ENCODE measurements at regions not wholly inside any gene's neighbourhood (a gene's known extent, or its start where the extent isn't known, plus 50 kb on each side); places are given as distances from the start of the nearest gene placed in this dataset.

DNA sequence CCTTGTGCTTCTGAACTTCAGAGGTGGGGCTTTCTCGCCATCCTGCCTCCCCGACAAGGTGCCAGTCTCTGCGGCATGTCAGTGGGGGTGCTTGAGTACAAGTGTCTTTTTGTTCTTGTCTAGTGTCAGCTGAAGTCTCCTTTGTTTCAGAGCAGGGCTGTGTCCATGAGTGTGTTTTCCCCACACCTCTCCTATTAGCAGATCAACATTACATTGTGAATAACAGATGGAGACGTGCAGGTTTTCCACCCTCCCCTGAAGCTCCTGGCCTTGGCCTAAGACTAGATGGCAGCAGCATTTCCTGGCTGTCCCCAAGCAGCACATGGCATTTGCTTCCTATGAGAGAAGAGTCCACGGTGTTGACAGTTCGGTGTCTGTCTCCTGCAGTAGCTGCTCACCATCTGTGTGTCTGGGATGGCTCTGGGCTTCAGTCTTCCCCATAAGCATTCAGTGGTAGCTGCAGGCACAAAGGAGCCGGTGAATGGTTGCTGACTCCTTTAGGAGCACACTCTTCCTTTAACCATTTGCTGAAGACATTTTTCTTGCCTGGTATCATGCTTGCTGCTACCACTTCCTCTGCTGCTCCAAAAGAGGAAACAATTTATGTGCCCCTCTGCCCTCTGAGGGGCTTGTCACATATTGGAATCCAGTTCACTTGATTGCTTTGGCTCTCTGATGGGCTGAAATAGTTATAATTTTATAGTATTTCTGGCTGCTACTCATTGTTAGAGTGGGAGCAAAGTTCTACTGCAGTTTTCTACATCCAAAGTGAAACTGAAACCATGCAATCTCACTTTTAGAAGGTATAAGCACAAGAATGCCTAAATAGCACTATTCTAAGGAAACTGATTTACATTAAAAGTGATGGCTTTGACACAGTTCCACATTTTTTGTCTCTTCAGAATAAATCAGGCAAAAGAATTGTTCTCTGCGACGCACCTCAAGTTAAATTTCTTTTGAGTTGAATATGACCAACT is 913.0 kb downstream of the C6orf118 start:
- ChIA-PET POLR2A (no interaction called here), CTCF (ENCODE audit: low intra/inter-chr PET ratio) (no interaction called here)
- 11% methylated on average over 9 of the region's 9 CpGs for WGBS (ENCODE audit: insufficient coverage, low coverage, missing lambda C conversion rate)
- Histone ChIP-seq H3K79me2 (ENCODE audit: control insufficient read depth, insufficient read depth, low read length) (no peaks in the 10 kb centered on the region), H3K27me3 (ENCODE audit: control insufficient read depth in 2 of 2, insufficient read depth in 2 of 2, low read length in 2 of 2) (no peaks in the 10 kb centered on the region), H3K27ac (ENCODE audit: extremely low read depth, low read depth, low read length) (no peak overlapping the region), H3K9me3 (replicated peaks; ENCODE audit: control insufficient read depth, insufficient read depth, low read depth, low read length) (no peaks in the 10 kb centered on the region), H3K4me1 (replicated peaks in 1 of 2; ENCODE audit: control insufficient read depth in 2 of 2, insufficient read depth in 2 of 2, low read length in 2 of 2) (no peaks in the 10 kb centered on the region; a peak in 1 of 5 replicates), H3K9me1 (ENCODE audit: control insufficient read depth, insufficient read depth, low read length) (no peaks in the 10 kb centered on the region), H4K20me1 (replicated peaks; ENCODE audit: control insufficient read depth, insufficient read depth, low read length) (no peaks in the 10 kb centered on the region), H3K4me2 (ENCODE audit: insufficient read depth, low read length) (peak overlapping the region; percentile 19), H3K36me3 (ENCODE audit: control insufficient read depth, insufficient read depth, low read length) (no peaks in the 10 kb centered on the region), H3K9ac (ENCODE audit: insufficient read depth in 1 of 2, low read depth in 2 of 2, low read length in 2 of 2) (peak overlapping the region in 1 of 2 experiments; percentile 18; a peak in 1 of 4 replicates), H3K4me3 (no peak overlapping the region), H2AFZ (ENCODE audit: low read depth, low read length) (peak overlapping the region; percentile 58)
- ATAC-seq (peak; percentile 77), DNase-seq (ENCODE audit: extremely low read depth in 1 of 4, low spot score in 3 of 4) (no peak), FAIRE-seq (no peak)
- BruUV-seq (replicated peaks), result no TSS peak
- in situ Hi-C loops (cut with MboI), result no loop called here
- TF ChIP-seq FOXJ3 (CRISPR knock-in tag; IDR thresholded peaks at IDR 0.05), result no peak
- TF ChIP-seq ZNF134 (CRISPR knock-in tag; conservative IDR thresholded peaks at IDR 0.05), result no peak
- TF ChIP-seq RUNX1 (IDR thresholded peaks at IDR 0.05; ENCODE audit: low read depth), result no peak
- no peak for TF ChIP-seq KAT7 (CRISPR knock-in tag; IDR thresholded peaks at IDR 0.05; ENCODE audit: borderline replicate concordance)
- intact Hi-C loops (cut with micrococcal nuclease), result no loop called here

- POLR2A ChIA-PET, result interaction anchor here (0.7 kb wide), 1 partner anchor 165 kb away, joined by 3 read pairs; no protein-coding TSS in a partner anchor
- in situ Hi-C loops (cut with MboI), result no loop called here
- 4% methylated on average over 1 of the region's 1 CpG for WGBS (ENCODE audit: insufficient coverage, low coverage, missing lambda C conversion rate)
Measured at GRCh38 chr6:164379795-164380194, 929.6 kb downstream of the C6orf118 start.

More at GRCh38 chr6:164379795-164380194, 929.6 kb downstream of the C6orf118 start:
- H3K27ac ChIP-seq (ENCODE audit: extremely low read depth, low read depth, low read length), result no peak overlapping the region
- no TSS peak for BruUV-seq (replicated peaks)
- intact Hi-C loops (cut with micrococcal nuclease), result no loop called here
- H2AFZ ChIP-seq (ENCODE audit: low read depth, low read length), result no peak overlapping the region
- no peak overlapping the region for H3K4me3 ChIP-seq
- no peaks in the 10 kb centered on the region; a peak in 1 of 5 replicates for H3K4me1 ChIP-seq (replicated peaks in 1 of 2; ENCODE audit: control insufficient read depth in 2 of 2, insufficient read depth in 2 of 2, low read length in 2 of 2)
- FAIRE-seq (no peak), DNase-seq (ENCODE audit: extremely low read depth in 1 of 4, low spot score in 3 of 4) (no peak), ATAC-seq (no peak)
- no peak overlapping the region for H3K4me2 ChIP-seq (ENCODE audit: insufficient read depth, low read length)
- TF ChIP-seq RBM17 (IDR thresholded peaks at IDR 0.05; ENCODE audit: borderline replicate concordance, low read depth, low read length) (no peak), WHSC1 (IDR thresholded peaks at IDR 0.05; ENCODE audit: low read length) (no peak), NELFE (IDR thresholded peaks at IDR 0.05; ENCODE audit: insufficient read depth, insufficient read length) (no peak), ZNF75A (CRISPR knock-in tag; IDR thresholded peaks at IDR 0.05) (no peak), EHMT2 (IDR thresholded peaks at IDR 0.05) (no peak), CTBP1 (IDR thresholded peaks at IDR 0.05; ENCODE audit: borderline replicate concordance) (no peak), ZNF124 (CRISPR knock-in tag; IDR thresholded peaks at IDR 0.05) (no peak)
- TF ChIP-seq, protein P1, sequence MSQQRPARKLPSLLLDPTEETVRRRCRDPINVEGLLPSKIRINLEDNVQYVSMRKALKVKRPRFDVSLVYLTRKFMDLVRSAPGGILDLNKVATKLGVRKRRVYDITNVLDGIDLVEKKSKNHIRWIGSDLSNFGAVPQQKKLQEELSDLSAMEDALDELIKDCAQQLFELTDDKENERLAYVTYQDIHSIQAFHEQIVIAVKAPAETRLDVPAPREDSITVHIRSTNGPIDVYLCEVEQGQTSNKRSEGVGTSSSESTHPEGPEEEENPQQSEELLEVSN (IDR thresholded peaks at IDR 0.05; ENCODE audit: borderline replicate concordance in 1 of 2, extremely low read depth in 1 of 2, insufficient read depth in 1 of 2, insufficient read length in 1 of 2, low read depth in 1 of 2, low read length in 1 of 2, poor library complexity in 1 of 2, severe bottlenecking in 1 of 2), result no peak
- H3K9me1 ChIP-seq (ENCODE audit: control insufficient read depth, insufficient read depth, low read length), result no peaks in the 10 kb centered on the region
- no peaks in the 10 kb centered on the region for H3K27me3 ChIP-seq (ENCODE audit: control insufficient read depth in 2 of 2, insufficient read depth in 2 of 2, low read length in 2 of 2)
- CTCF ChIA-PET (ENCODE audit: low intra/inter-chr PET ratio), result no interaction called here
- no peaks in the 10 kb centered on the region for H3K36me3 ChIP-seq (ENCODE audit: control insufficient read depth, insufficient read depth, low read length)
- no peaks in the 10 kb centered on the region for H4K20me1 ChIP-seq (replicated peaks; ENCODE audit: control insufficient read depth, insufficient read depth, low read length)
- no peaks in the 10 kb centered on the region for H3K9me3 ChIP-seq (replicated peaks; ENCODE audit: control insufficient read depth, insufficient read depth, low read depth, low read length)
- H3K9ac ChIP-seq (ENCODE audit: insufficient read depth in 1 of 2, low read depth in 2 of 2, low read length in 2 of 2), result no peak overlapping the region
- no peaks in the 10 kb centered on the region for H3K79me2 ChIP-seq (ENCODE audit: control insufficient read depth, insufficient read depth, low read length)

All from K562 (cell line).